GM18861 (cell line): ENCODE measurements at regions not wholly inside any gene's neighbourhood (a gene's known extent, or its start where the extent isn't known, plus 50 kb on each side); places are given as distances from the start of the nearest gene placed in this dataset.

Source experiments
- ATAC-seq: cut with Tn5 transposase; IDR thresholded peaks from one replicate; pipeline ENCODE4 v1.9.1; 2021; ENCODE audit not compliant: unreplicated experiment

DNA sequence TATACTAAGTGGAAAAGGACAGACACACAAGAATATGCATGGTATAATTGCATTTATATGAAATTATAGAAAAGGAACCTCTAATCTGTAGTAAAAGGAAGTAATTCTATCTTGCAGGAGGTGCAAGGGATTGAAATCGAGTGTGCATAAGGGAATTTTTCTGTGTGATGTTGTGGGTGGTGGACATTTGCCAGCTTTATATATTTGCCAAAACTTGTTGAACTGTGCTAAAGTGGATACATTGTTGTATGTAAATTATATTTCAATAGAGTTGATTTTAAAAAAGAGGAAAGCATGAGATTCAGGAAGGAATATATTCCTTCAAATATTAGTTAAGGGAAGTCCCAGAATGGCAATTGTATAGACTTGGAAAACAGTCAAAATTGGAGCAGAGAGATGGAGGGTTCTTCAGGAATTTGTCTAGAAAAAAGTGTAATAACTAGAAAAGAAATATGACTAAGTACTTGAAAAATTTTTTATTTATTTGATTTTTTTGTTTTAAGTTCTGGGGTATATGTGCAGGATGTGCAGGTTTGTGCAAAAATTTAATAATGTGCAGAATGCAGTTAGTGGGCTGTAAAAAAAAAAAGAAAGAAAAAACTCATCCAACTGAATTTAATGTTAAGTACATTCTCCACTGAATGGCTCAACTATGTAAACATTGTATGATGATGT is 96.1 kb downstream of the ARL4A start:
- no peak for ATAC-seq

DNA sequence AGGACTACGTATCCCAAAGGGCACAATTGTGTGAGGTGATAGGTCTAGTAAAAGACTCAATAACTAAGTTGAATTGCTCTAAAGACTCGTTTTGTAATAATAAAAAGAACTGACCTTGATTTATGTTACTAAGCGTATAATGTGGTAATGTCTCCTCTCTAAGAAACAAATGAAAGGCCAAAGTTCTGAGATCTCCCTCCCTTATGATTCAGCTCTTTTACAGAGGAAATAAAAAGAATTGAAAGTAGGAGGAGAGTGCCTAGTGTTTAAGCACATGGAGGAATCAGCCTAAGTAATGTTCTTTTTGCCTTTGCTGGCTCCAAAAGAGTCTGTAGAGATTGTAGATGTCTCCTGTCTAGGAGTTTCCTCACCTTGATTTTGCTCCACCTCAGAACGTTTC is 98.0 kb downstream of the ARL4A start:
- ATAC-seq = no peak

DNA sequence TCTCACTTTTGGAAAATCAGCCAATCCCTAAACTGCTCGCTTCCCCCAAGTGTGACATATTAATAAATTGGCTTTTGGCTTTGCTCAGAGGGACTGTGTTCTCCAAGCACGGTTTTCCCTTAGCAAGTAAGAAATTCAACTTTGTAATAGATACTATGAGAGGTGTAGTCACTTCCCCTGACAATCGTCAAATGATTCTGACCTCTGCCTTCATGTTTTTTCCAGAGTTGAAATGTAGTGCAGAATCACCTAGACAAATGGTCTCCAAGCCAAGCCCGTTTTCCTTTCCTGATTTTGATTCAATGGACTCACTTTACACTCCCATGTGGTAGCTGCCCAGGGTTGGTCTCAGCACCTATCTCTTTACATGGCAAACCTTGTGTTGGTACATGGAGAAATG is 99.1 kb downstream of the ARL4A start:
- no peak for ATAC-seq

DNA sequence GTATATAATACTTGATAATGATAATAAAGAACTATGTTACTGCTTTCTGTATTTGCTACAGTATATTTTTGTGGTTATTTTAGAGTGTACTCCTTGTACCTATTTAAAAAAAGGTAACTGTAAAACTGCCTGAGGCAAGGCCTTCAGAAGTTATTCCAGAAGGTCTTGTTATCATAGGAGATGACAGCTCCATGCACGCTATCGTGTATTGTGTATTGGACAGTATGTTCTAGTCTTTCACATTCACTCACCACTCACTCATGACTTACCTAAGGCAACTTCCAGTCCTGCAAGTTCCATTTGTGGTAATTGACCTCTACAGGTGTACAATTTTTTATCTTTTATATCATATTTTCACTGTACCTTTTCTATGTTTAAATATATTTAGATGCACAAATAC is 100.7 kb downstream of the ARL4A start:
- ATAC-seq = no peak

DNA sequence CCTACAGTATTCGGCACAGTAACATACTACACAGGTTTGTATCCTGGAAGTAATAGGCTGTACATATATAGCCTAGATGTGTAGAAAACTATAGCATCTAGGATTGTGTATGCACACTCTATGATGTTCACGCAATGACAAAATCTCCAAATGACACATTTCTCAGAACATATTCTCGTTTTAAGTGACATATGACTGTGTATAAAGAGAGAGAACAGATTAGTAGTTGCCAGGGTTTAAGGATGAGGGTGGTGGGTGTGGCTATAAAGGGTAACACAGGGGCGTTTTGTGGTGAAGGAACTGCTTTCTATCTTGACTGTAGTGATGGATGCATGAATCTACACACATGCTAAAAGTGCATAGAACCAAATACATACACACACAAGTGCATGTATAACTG is 101.2 kb downstream of the ARL4A start:
- ATAC-seq = no peak

DNA sequence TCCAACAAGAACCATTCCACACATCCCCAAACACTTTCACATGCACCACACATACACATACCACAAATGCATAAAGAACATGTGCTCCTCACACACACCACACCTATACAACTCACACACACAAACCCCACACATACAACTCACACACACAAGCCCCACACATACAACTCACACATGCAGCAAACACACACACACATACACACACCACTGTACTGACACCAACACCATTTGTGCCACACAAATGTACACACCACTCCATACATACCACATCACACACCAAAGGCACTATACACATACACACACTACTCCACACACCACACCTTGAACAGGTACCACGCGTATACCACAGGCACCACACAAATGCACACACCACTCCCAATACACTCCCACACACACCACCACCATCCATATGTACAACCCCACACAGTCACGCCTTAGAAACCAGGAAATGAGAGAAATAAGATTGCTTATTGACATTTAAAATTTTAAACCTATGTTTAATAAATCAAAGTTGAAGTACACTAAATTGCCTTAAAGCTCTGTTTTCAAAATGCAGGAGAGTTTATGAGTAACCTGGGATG is 107.4 kb downstream of the ARL4A start:
- ATAC-seq = no peak

DNA sequence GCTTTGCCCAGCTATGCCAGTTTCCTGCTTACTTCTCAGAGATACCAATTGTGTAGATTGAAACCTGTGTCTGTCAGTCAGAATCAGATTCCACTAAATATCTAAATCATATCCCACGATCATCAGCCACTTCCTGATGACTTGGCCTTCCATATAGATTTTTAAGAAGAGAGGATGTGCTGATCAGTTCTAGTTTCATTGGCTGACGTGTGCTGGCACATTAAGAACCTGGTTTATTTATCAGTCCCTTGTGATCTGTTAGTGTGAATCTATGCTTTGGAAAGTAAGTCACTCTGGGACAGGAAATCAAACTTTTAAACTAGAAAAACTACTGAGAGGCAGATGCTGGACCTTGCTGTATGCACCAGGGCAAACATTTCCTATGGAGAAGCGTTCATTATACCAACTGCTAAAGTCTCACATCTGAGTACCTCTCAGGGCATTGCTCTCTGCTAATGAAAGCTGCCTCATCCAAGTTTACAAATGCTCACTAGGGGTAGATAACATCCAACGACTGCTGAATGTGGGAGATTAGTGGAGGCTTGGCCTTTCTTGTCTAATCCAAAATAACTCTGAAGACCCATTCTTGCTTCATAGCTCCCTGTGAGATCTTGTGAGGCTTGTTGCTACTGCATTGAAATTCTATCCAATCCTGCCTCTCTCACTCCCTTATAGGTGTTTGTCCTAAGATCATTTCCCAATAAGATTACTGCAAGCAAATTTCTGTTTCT is 109.1 kb downstream of the ARL4A start:
- no peak for ATAC-seq

DNA sequence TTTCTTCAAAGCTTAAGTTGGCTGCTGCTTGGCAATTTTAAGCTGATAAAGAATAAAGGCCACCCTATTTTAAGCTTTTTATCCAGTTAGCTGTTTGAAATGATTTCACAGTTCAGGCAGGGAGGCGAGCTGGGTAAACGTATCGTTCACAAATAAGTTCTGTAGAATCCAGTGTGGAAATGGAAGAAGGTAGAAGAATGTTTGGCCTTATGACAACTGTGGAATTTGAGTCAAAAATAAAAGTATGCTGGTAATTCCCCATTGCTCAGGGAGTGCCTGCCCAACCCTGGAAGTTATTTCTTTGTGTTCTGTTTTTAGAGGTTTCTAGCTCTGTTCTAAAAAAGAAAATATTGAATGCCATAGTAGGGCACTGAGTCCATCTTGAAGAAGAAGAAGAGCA is 113.1 kb downstream of the ARL4A start:
- no peak for ATAC-seq

DNA sequence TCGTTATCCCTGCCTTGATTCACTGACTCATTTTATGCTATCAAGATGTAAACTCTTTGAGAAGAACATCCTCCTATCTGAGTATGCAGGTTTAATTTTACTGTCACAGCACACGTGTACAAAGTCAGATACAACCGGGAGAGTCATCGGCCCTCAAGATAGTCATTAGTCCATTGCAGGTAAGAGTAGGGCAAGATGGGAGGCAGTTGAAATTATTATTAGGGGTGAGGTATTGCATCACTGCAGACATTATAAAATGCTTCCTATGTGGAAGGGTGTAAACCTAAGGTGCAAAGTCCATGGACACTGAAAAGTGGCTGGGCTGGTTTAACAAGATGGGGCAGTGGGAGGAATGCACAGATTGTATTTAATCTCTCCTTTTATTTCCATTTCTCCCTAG is 113.7 kb downstream of the ARL4A start:
- no peak for ATAC-seq

DNA sequence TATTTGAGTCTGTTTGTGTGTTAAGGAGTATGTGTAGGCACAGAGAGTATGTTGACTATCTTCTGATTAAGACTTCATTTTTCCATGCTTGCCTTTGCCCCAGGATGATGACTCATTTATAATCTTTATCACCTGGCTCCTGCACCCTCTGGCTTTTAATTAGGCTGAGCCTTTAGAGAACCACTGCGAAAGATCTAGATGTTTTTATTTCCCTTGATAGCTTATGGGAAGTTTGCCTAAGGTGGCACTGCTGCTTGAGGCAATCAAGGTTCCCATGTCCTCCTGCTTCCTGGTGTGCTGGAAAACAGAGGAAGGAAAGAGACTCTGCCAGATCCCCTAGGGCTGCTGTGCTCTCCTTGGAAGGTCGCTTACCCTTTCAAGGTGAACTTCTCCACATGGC is 114.6 kb downstream of the ARL4A start:
- no peak for ATAC-seq

DNA sequence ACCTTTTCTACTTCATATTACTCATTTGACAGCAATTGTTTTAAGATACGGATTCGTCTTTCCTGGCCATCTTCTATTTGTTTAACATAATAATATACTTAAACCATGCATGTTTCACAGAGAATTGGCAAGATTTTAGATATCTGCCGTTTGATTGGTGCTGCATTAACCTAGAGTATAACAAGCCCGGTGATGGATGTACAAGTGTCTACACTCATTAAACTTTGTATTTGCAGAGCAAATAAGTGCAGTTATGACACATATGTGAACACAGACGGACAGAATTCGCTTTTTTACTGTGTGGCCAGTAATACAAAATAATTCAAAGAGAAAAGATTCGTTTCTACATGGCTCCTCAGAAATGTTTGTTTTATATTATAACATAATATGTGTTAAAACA is 116.1 kb downstream of the ARL4A start:
- no peak for ATAC-seq

DNA sequence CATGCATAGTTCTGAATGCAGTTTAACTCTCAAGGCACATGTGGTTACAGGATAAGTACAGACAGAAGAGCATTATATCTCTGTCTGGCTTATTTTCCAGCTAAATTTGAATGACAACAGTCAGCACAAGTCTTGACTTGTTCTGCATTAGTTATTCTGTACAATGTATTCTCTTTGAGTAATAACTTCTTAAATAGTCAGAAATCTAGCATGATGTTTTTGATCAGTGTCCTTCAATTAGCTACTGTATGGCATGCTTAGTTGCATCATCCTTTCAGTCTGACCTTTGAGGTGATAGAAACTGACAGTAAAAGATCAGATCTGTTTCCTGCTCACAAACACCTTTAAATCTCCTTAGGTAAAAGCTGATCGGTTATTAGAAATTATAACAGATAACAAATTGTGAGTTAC is 118.1 kb downstream of the ARL4A start:
- no peak for ATAC-seq

DNA sequence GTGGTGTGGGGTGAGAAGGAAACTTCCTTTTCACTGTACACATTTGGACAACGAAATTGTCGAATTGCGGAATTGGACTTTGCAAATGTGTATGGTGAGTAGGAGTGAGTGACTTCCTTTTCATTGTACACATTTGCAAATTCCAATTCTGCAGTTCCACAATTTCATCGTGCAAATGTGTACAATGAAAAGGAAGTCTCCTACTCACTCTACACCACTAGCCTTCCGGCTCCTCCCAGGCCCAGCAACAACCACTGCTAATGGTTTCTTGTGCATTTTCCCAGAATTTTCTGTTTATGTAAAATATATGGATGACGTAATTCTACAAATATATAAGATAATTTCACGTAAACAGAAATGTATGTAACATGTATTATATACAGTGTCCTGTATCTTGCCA is 118.5 kb downstream of the ARL4A start:
- ATAC-seq = no peak

DNA sequence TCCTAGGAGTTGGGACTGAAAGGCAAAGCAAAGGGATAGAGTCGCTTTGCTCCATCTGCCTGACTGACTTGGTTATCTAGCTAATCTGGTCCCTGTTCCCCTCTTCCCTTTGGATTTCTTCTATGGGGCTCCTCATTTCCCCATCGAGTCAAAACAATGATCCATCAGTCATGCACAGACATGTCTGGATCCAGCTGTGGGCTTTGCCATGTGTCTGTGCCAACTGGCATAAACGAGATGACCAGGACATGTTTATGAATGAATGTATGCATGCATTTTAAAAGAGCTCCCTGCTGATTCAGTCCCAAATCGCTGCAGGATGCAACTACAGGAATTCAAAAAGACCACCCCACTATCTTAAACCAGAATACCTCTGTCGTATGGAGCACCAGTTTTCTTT is 122.0 kb downstream of the ARL4A start:
- ATAC-seq = no peak

DNA sequence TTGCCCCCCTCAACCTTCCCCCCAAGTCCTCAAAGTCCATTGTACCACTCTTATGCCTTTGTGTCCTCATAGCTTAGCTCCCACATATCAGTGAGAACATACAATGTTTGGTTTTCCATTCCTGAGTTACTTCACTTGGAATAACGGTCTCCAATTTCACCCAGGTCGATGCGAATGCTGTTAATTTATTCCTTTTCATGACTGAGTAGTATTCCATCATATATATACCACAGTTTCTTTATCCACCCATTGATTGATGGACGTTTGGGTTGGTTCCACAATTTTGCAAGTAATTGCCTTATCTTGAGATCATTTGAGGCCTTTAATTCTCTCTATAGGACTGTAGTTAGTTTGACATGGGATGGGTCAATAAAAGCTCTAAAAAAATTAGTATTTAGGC is 124.7 kb downstream of the ARL4A start:
- ATAC-seq = no peak

DNA sequence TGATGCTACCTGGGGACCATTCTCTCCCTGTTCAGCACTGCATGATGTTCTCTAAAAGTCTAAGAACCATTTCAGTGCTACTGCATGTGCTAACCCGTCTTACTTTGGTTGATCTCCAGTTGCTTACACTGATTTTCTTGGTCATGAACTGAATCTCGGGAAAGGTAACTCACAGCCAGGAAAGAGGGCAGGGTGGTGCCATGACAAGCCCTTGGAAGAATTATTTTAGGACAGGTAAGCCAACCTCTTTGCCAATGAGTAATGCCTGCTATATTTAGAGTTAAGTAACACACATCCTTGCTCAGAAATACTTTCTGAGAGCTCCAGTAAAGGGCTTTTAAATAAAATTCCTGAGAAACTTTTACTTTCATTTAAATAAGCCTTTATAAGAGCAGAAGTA is 126.7 kb downstream of the ARL4A start:
- ATAC-seq = no peak

DNA sequence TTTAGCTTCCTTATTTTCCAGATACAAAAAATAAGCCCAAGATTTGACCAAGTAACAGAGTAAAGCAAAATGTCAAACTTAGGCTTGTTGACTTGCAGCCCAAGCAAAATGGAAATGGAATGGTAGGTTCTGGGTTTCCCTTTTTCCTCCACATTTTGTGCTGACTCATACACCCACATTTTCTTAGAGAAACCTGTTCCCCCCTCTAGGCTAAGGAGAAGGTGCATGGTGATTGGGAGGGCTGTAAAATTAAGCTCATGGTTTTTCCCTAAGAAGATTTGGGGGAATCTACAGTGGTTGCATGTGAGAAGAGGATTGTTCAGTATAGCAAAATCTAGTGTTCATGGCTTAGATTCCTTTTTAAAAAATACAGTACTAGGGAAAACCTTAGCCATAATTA is 127.4 kb downstream of the ARL4A start:
- ATAC-seq = no peak

DNA sequence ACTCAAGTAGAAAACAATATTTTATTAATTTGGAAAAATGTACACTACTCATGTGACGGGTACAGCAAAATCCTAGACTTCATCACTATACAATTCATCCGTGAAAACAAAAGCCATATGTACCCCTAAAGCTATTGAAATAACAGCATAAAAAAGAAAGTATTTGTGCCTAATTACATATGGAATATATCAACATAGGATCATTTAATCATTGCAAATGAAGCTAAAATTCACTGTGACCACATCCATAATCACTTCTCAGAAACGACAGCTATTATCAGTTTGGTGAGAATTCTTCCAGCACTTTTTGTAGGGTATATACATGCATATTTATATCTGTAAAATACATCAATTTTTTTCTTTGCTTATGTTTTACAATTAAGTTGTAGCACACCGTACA is 128.0 kb downstream of the ARL4A start:
- no peak for ATAC-seq

DNA sequence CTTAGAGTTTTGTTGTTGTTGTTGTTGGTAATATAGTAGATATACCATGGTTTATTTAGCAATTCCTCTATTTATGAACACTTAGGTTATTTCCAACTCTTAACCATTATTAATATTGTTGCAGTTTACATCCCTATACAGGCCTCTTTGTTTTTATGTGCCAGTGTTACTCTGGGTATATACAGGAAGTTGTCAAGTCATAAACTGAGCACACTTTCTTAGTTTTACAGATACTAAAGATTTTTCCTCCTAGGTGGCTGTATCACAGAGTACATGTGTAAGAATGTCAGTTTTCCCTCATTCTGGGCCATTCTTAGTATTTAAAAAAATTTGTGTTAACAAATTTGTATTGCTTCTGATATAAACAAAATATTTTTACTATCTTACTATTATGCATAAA is 128.4 kb downstream of the ARL4A start:
- ATAC-seq = no peak

DNA sequence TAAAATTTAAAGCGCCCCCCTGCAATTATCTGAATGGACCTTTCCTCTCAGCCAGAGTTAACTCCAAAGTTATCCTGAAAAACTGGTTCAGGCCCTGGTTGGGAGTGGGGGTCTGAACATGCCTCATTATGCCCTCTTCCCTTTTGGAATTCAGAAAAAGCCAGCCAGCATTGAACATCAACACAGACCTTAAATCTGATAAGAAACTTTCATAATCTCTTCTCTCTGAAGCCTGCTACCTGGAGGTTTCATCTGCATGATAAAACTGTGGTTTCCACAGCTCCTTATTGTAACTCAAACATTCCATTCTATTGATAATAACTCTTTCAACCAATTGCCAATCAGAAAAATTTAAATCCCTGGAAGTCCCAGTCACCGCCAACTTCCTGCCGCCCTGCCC is 133.3 kb downstream of the ARL4A start:
- ATAC-seq = no peak

DNA sequence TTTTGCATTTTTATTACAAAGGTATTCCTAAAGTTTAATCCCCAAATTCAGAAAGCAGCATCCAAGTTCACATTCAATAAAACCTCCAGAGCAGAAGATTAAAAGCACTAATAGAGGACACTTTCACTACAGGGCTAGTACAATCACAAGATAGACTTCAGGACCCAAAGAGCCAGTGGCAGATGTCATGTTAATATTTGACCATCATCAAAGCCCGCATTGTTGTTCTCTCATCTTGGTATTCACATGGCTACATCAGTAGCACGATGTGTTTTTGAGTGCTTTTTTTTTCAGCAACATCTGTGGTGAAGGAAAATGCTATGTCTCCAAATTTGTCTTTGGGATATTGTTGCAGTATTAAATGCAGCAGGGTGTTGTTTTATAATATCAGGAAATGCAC is 134.3 kb downstream of the ARL4A start:
- no peak for ATAC-seq

DNA sequence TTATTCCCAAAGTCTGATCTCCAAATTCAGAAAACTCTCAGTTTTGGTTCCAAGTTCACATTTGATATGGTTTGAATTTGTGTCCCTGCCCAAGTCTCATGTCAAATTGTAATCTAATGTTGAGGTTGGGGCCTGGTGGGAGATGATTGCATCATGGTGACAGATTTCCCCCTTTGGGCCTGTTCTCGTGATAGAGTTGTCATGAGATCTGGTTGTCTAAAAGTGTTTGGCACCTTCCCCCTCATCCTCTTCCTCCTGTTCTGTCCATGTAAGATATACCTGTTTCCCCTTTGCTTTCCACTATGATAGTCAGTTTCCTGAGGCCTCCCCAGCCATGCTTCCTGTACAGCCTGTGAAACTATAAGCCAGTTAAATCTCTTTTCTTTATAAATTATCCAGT is 138.6 kb downstream of the ARL4A start:
- no peak for ATAC-seq
